Naive thymus-derived CD4-positive, alpha-beta T cell (primary cell): ENCODE measurements at regions not wholly inside any gene's neighbourhood (a gene's known extent, or its start where the extent isn't known, plus 50 kb on each side); places are given as distances from the start of the nearest gene placed in this dataset.

Experiments
- ATAC-seq: fragments of 150-1000 bp; cut with Tn5 transposase; 2 replicates; pipeline ENCODE4 v1.10.0; 2021; ENCODE audit warnings: mild to moderate bottlenecking, moderate library complexity
- CTCF ChIA-PET: fragments of 350-600 bp; sonication (Branson Sonifier 250); formaldehyde crosslinking; loops from one replicate; lab custom pipeline; 2021; ENCODE audit warnings: antibody characterized with exemption; lab: Charles Lee
- POLR2A ChIA-PET: fragments of 350-600 bp; sonication (Branson Sonifier 250); formaldehyde crosslinking; loops from one replicate; lab custom pipeline; 2021; ENCODE audit warnings: antibody characterized with exemption, inconsistent platforms; lab: Charles Lee
- DNase-seq, 9 donors: peaks; one replicate each; pipeline versions ENCODE4 v3.0.0 to v3.0.0-alpha.2; 2020 to 2022; ENCODE audit warnings: mixed read lengths in 1 of 9
- H3K27ac ChIP-seq: one replicate; pipeline ENCODE4 v1.7.0; 2013; ENCODE audit warnings: mild to moderate bottlenecking, low read depth, low read length, moderate library complexity
- H3K27me3 ChIP-seq, 2 donors: one replicate each; pipeline ENCODE4 v1.7.0; 2013; ENCODE audit warnings: low read length in 2 of 2, mild to moderate bottlenecking in 2 of 2, moderate library complexity in 2 of 2; ENCODE audit not compliant: control insufficient read depth in 2 of 2, insufficient read depth in 2 of 2
- H3K36me3 ChIP-seq, 3 experiments: 1 replicate in 2 of 3; 2 replicates in 1 of 3; pipeline ENCODE4 v1.7.0; 2013; ENCODE audit warnings: low read length in 3 of 3, mild to moderate bottlenecking in 3 of 3, moderate library complexity in 1 of 3; ENCODE audit not compliant: insufficient read depth in 3 of 3, control insufficient read depth in 2 of 3
- H3K4me1 ChIP-seq, 2 donors: one replicate each; pipeline ENCODE4 v1.7.0; 2013; ENCODE audit warnings: low read length in 2 of 2, mild to moderate bottlenecking in 2 of 2, moderate library complexity in 1 of 2; ENCODE audit not compliant: control insufficient read depth in 2 of 2, insufficient read depth in 2 of 2
- H3K4me3 ChIP-seq: 2 replicates; pipeline ENCODE4 v1.7.0; 2013; ENCODE audit warnings: mild to moderate bottlenecking, low read length
- H3K9me3 ChIP-seq, 3 experiments: 1 replicate in 2 of 3; 2 replicates in 1 of 3; pipeline ENCODE4 v1.7.0; 2013; ENCODE audit warnings: low read length in 3 of 3; ENCODE audit not compliant: control insufficient read depth in 2 of 3
- H3K27ac Mint-ChIP-seq, 9 donors: one replicate each; pipeline ENCODE4 v1.8.0; 2020 to 2022; ENCODE audit warnings: mixed read lengths in 9 of 9, mild to moderate bottlenecking in 8 of 9, moderate library complexity in 5 of 9, inconsistent platforms in 2 of 9
- H3K27me3 Mint-ChIP-seq, 5 donors: one replicate each; pipeline ENCODE4 v1.8.0; 2021 to 2022; ENCODE audit warnings: mixed read lengths in 5 of 5, mild to moderate bottlenecking in 1 of 5
- H3K36me3 Mint-ChIP-seq, 5 donors: one replicate each; pipeline ENCODE4 v1.8.0; 2020 to 2022; ENCODE audit warnings: mixed read lengths in 5 of 5, mild to moderate bottlenecking in 3 of 5, inconsistent platforms in 1 of 5
- H3K4me1 Mint-ChIP-seq, 7 donors: one replicate each; pipeline ENCODE4 v1.8.0; 2020 to 2022; ENCODE audit warnings: mixed read lengths in 7 of 7, mild to moderate bottlenecking in 3 of 7, inconsistent platforms in 1 of 7
- H3K4me3 Mint-ChIP-seq, 10 donors: one replicate each; pipeline ENCODE4 v1.8.0; 2020 to 2022; ENCODE audit warnings: mild to moderate bottlenecking in 10 of 10, mixed read lengths in 10 of 10, moderate library complexity in 6 of 10, inconsistent platforms in 2 of 10
- H3K9me3 Mint-ChIP-seq, 11 donors: one replicate each; pipeline ENCODE4 v1.8.0; 2020 to 2022; ENCODE audit warnings: mixed read lengths in 11 of 11, mild to moderate bottlenecking in 4 of 11, inconsistent platforms in 1 of 11, moderate library complexity in 1 of 11
- intact Hi-C, 2 donors: fragments of 100-400 bp; cut with micrococcal nuclease; formaldehyde crosslinking; loops; one replicate each; pipeline ENCODE4 v1.15.1; 2023

DNA sequence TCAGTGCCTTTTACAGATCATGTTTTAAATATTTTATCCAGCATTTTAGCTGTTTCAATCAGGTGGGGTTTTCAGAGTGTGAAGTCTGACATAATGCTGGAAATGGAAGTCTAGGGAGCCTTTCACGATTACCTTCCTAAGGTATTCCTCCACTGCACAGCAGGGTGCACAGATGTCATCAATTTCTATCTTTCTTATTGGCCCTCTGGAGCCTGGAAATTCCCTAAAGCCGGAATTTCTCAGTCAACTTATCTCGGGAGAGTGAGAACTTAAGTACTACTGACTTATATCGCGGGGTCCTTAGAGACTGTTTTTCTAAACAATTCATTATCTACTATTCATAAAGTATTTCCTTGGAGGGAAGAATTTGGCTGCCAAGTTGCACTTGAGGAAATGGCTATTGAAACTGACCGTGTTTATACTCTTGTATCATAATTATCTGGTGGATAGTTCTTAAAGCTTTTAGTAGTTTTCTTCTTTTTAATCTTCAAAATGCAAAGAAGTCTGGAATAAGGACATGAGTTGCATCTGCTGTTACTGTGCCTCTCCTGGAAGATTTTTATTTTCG lies 311.8 kb upstream of the B3GALT2 start:
- Mint-ChIP-seq H3K27ac (no peak overlapping the region), H3K27me3 (no peaks in the 10 kb centered on the region), H3K4me1 (peaks cover 0 to 14% (median 6%) of the 10 kb centered on the region in 7 donors), H3K36me3 (peaks cover 0 to 13% (median 0%) of the 10 kb centered on the region in 5 donors), H3K4me3 (no peak overlapping the region), H3K9me3 (peaks cover 0 to 7% (median 0%) of the 10 kb centered on the region in 11 donors)
- Histone ChIP-seq H3K27me3 (no peaks in the 10 kb centered on the region), H3K4me1 (no peaks in the 10 kb centered on the region), H3K4me3 (no peak overlapping the region), H3K36me3 (no peaks in the 10 kb centered on the region), H3K27ac (no peak overlapping the region), H3K9me3 (no peaks in the 10 kb centered on the region)
- intact Hi-C loops, result no loop called here
- CTCF ChIA-PET, result no interaction called here
- DNase-seq (no peak), ATAC-seq (no peak)
- POLR2A ChIA-PET, result interaction anchor here (0.6 to 1.0 kb wide), 2 partner anchors 38 to 87 kb away, joined by 3 to 5 read pairs; no protein-coding TSS in a partner anchor

GRCh38 chr1:193494368-193494767 lies 308.0 kb upstream of the B3GALT2 start:
- ChIA-PET POLR2A (interaction anchor here (0.7 to 1.1 kb wide), 2 partner anchors 10 to 11 kb away, joined by 3 to 4 read pairs; no protein-coding TSS in a partner anchor), CTCF (no interaction called here)
- Histone ChIP-seq H3K27me3 (no peaks in the 10 kb centered on the region), H3K4me1 (no peaks in the 10 kb centered on the region), H3K9me3 (no peaks in the 10 kb centered on the region), H3K36me3 (no peaks in the 10 kb centered on the region), H3K4me3 (no peak overlapping the region), H3K27ac (no peak overlapping the region)
- DNase-seq (no peak), ATAC-seq (no peak)
- intact Hi-C loops, result no loop called here
- no peaks in the 10 kb centered on the region for H3K27me3 Mint-ChIP-seq
- no peak overlapping the region for H3K4me3 Mint-ChIP-seq
- H3K27ac Mint-ChIP-seq, result peak overlapping the region in 1 of 9 donors; percentile 17
- peaks cover 0 to 41% (median 5%) of the 10 kb centered on the region in 5 donors for H3K36me3 Mint-ChIP-seq
- peaks cover 0 to 36% (median 24%) of the 10 kb centered on the region in 7 donors for H3K4me1 Mint-ChIP-seq
- H3K9me3 Mint-ChIP-seq, result peaks cover 0 to 19% (median 6%) of the 10 kb centered on the region in 11 donors

GRCh38 chr1:193489191-193489590 lies 302.8 kb upstream of the B3GALT2 start:
- peaks cover 5 to 45% (median 36%) of the 10 kb centered on the region in 7 donors for H3K4me1 Mint-ChIP-seq

GRCh38 chr1:193487722-193488121 lies 301.3 kb upstream of the B3GALT2 start:
- Mint-ChIP-seq H3K9me3 (peaks cover 0 to 48% (median 6%) of the 10 kb centered on the region in 11 donors), H3K27ac (peak overlapping the region in 4 of 9 donors; percentile 2 to 36 (median 15)), H3K4me3 (no peak overlapping the region), H3K36me3 (peaks cover 0 to 83% (median 10%) of the 10 kb centered on the region in 5 donors), H3K27me3 (no peaks in the 10 kb centered on the region), H3K4me1 (peaks cover 5 to 36% (median 25%) of the 10 kb centered on the region in 7 donors)
- intact Hi-C loops, result no loop called here
- H3K36me3 ChIP-seq, result no peaks in the 10 kb centered on the region
- no peaks in the 10 kb centered on the region for H3K9me3 ChIP-seq
- CTCF ChIA-PET, result no interaction called here
- no peak overlapping the region for H3K4me3 ChIP-seq
- H3K27me3 ChIP-seq, result no peaks in the 10 kb centered on the region
- POLR2A ChIA-PET, result interaction anchor here (0.9 to 3.0 kb wide), 6 partner anchors 9 to 78 kb away, joined by 3 to 10 read pairs (median 4); no protein-coding TSS in a partner anchor
- peaks cover 0 to 9% of the 10 kb centered on the region in 2 donors for H3K4me1 ChIP-seq
- no peak for DNase-seq
- ATAC-seq, result no peak
- no peak overlapping the region for H3K27ac ChIP-seq

More at GRCh38 chr1:193489191-193489590, 302.8 kb upstream of the B3GALT2 start:
- POLR2A ChIA-PET, result interaction anchor here (0.6 to 2.2 kb wide), 3 partner anchors 9 to 40 kb away, joined by 4 to 15 read pairs (median 4); no protein-coding TSS in a partner anchor
- no peaks in the 10 kb centered on the region for H3K36me3 ChIP-seq
- CTCF ChIA-PET, result interaction anchor here (0.9 kb wide), 1 partner anchor 303 kb away, joined by 3 read pairs; the partner anchor contains the start of gene B3GALT2
- no peaks in the 10 kb centered on the region for H3K27me3 ChIP-seq
- no peak for DNase-seq
- ATAC-seq, result no peak
- H3K36me3 Mint-ChIP-seq, result peaks cover 0 to 80% (median 5%) of the 10 kb centered on the region in 5 donors
- H3K27ac Mint-ChIP-seq, result no peak overlapping the region
- peaks cover 0 to 9% of the 10 kb centered on the region in 2 donors for H3K4me1 ChIP-seq
- no peaks in the 10 kb centered on the region for H3K27me3 Mint-ChIP-seq
- no peak overlapping the region for H3K4me3 Mint-ChIP-seq
- no peaks in the 10 kb centered on the region for H3K9me3 ChIP-seq
- intact Hi-C loops, result no loop called here
- H3K9me3 Mint-ChIP-seq, result peaks cover 0 to 43% (median 6%) of the 10 kb centered on the region in 11 donors
- no peak overlapping the region for H3K27ac ChIP-seq
- H3K4me3 ChIP-seq, result no peak overlapping the region

DNA sequence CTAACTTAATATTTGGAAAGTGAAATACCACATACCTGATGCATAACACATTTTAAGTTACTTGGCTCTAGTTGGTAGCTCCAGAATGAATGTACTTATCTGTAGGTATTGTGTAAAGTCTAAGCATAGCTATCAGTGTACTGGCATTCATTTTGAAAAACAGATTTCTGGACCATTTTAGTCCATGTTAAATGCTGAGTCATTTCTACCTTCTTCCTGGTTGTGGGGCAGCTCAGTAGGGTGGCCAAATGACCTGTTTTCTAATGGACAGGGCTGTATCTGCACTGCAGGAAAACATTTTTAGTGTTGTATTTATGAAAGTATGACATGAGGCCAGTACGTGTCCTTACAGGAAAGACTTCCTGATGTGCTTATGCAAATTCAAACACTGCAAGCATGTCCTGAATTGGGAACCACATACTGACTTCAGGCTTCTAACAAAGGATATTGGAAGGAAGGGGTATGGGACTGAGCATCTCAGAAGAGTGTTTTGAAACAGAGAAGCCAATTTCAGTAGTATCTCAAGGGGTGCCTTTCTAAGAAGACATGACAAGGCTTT lies 300.3 kb upstream of the B3GALT2 start:
- Mint-ChIP-seq H3K36me3 (peaks cover 0 to 82% (median 10%) of the 10 kb centered on the region in 5 donors), H3K4me3 (peak overlapping the region in 1 of 10 donors; percentile 47), H3K27me3 (no peaks in the 10 kb centered on the region), H3K4me1 (peaks cover 5 to 35% (median 22%) of the 10 kb centered on the region in 7 donors), H3K9me3 (peaks cover 0 to 48% (median 6%) of the 10 kb centered on the region in 11 donors), H3K27ac (peak overlapping the region in 7 of 9 donors; percentile 4 to 84 (median 29))
- ATAC-seq, result no peak
- no peaks in the 10 kb centered on the region for H3K9me3 ChIP-seq
- intact Hi-C loops, result no loop called here
- no peak for DNase-seq
- peaks cover 0 to 9% of the 10 kb centered on the region in 2 donors for H3K4me1 ChIP-seq
- POLR2A ChIA-PET, result interaction anchor here (0.9 to 3.0 kb wide), 7 partner anchors 8 to 79 kb away, joined by 3 to 10 read pairs (median 3); no protein-coding TSS in a partner anchor
- H3K36me3 ChIP-seq, result no peaks in the 10 kb centered on the region
- CTCF ChIA-PET, result no interaction called here
- no peaks in the 10 kb centered on the region for H3K27me3 ChIP-seq
- no peak overlapping the region for H3K27ac ChIP-seq
- H3K4me3 ChIP-seq, result no peak overlapping the region

GRCh38 chr1:193480755-193481154 lies 294.3 kb upstream of the B3GALT2 start:
- Histone ChIP-seq H3K27me3 (no peaks in the 10 kb centered on the region), H3K4me3 (no peak overlapping the region), H3K9me3 (no peaks in the 10 kb centered on the region), H3K36me3 (no peaks in the 10 kb centered on the region), H3K4me1 (peaks cover 31 to 38% of the 10 kb centered on the region in 2 donors), H3K27ac (no peak overlapping the region)
- H3K27me3 Mint-ChIP-seq, result no peaks in the 10 kb centered on the region
- DNase-seq (no peak), ATAC-seq (no peak)
- CTCF ChIA-PET, result no interaction called here
- H3K9me3 Mint-ChIP-seq, result peaks cover 1 to 43% (median 19%) of the 10 kb centered on the region in 11 donors
- intact Hi-C loops, result no loop called here
- peak overlapping the region; percentile 82 to 97 (median 91) for H3K27ac Mint-ChIP-seq
- peak overlapping the region in 2 of 10 donors; percentile 22 to 33 for H3K4me3 Mint-ChIP-seq
- peaks cover 9 to 76% (median 22%) of the 10 kb centered on the region in 5 donors for H3K36me3 Mint-ChIP-seq
- POLR2A ChIA-PET, result interaction anchor here (0.6 to 3.4 kb wide), 7 partner anchors 8 to 60 kb away, joined by 3 to 17 read pairs (median 4); no protein-coding TSS in a partner anchor
- H3K4me1 Mint-ChIP-seq, result peaks cover 27 to 64% (median 54%) of the 10 kb centered on the region in 7 donors
